ENCODE measurements at regions not wholly inside any gene's neighbourhood (a gene's known extent, or its start where the extent isn't known, plus 50 kb on each side); places are given as distances from the start of the nearest gene placed in this dataset.

DNA sequence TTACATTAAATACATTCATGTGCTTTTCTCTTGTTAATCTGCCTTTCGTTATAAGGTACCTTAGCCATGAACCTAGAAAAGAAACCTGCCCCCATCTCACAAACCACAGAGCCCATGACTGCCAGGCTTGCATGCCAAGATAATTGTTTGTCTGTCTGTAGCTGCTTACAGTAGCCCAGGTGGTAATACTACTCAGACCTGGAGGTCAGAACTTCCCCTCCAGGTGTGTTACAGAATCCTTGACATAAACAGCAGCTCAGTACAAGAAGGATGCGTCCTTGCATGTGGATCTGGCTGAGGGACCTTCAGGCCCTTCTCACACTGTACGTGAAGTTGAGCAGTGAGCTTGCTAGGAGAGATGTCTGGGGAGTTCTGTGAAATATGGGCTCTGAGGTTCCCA lies 291.4 kb downstream of the CSNK1G3 start:
- H3K79me2 ChIP-seq (ENCODE audit: insufficient read depth) = no peaks in the 10 kb centered on the region
- H3K27ac ChIP-seq = no peak overlapping the region
- no peaks in the 10 kb centered on the region for H4K20me1 ChIP-seq (ENCODE audit: insufficient read depth)
- H3K27me3 ChIP-seq (replicated peaks; ENCODE audit: insufficient read depth) = no peaks in the 10 kb centered on the region
- H2AFZ ChIP-seq = no peak overlapping the region
- no peaks in the 10 kb centered on the region for H3K9me2 ChIP-seq (ENCODE audit: insufficient read depth)
- 0 out of 2 replicates have a peak, but pooled peaks cover 4% of the 10 kb centered on the region for H3F3A ChIP-seq (ENCODE audit: insufficient read depth)
- peaks cover 13% of the 10 kb centered on the region for H3K4me1 ChIP-seq (ENCODE audit: insufficient read depth)
- no peak for DNase-seq
- TF ChIP-seq EZH2 (IDR thresholded peaks at IDR 0.05; ENCODE audit: insufficient read depth, poor library complexity, severe bottlenecking) = no peak
- TF ChIP-seq EZH2phosphoT487 (IDR thresholded peaks at IDR 0.05; ENCODE audit: insufficient read depth, low read depth) = no peak
- H3K9me3 ChIP-seq (ENCODE audit: low read depth) = no peaks in the 10 kb centered on the region
- H3K4me2 ChIP-seq (ENCODE audit: unreplicated experiment) = no peak overlapping the region
- no peak overlapping the region for H3K4me3 ChIP-seq
- in situ Hi-C loops (cut with MboI) = no loop called here
- no peak overlapping the region for H3K9ac ChIP-seq
- 85 to 96% methylated on average over 3 of the region's 3 CpGs for WGBS, 2 experiments (ENCODE audit: low coverage in 1 of 2, low lambda C conversion rate in 2 of 2, missing lambda C conversion rate in 2 of 2)
- no peaks in the 10 kb centered on the region for H3K36me3 ChIP-seq (ENCODE audit: low read depth)

DNA sequence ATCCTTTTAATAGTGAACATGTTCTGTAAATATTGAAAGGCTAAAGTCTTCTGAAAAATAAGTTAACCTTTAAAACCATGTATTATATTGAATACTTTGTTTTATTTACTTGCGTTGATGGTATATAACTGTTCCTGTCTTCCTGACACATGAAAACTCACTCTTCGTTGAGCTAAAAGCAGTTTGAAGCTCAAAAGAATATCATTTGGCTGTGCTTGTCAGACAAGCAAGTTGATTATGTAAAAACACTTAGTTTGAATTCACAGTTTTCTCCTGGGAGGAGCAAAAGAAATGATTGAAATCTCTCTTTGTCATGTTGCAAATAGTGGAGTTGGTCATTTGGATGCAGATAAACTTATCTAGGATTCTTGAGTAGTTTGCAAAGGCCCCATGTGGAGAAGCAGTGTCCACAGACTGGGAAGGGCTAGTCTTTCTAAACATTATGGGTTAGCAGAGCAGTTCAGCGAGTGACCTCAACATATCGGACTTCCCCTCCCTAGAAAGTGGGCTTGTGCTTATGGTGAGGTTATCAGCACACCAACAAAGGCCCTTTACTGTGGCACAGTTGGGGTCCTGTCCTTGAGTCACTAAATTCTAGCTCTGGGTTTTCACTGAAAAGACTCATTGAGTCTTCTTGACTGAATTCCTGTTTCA lies 290.4 kb downstream of the CSNK1G3 start:
- peaks cover 9% of the 10 kb centered on the region for H3K4me1 ChIP-seq (ENCODE audit: insufficient read depth)
- H3F3A ChIP-seq (ENCODE audit: insufficient read depth) = 0 out of 2 replicates have a peak, but pooled peaks cover 4% of the 10 kb centered on the region
- H3K9me3 ChIP-seq (ENCODE audit: low read depth) = no peaks in the 10 kb centered on the region
- H2AFZ ChIP-seq = no peak overlapping the region
- no peaks in the 10 kb centered on the region for H3K79me2 ChIP-seq (ENCODE audit: insufficient read depth)
- no peak overlapping the region for H3K4me3 ChIP-seq
- H3K27ac ChIP-seq = no peak overlapping the region
- WGBS, 2 experiments (ENCODE audit: low coverage in 1 of 2, low lambda C conversion rate in 2 of 2, missing lambda C conversion rate in 2 of 2) = 86% methylated on average over 4 of the region's 4 CpGs
- no peak overlapping the region for H3K9ac ChIP-seq
- in situ Hi-C loops (cut with MboI) = no loop called here
- H3K27me3 ChIP-seq (replicated peaks; ENCODE audit: insufficient read depth) = no peaks in the 10 kb centered on the region
- H3K36me3 ChIP-seq (ENCODE audit: low read depth) = no peaks in the 10 kb centered on the region
- TF ChIP-seq EZH2 (IDR thresholded peaks at IDR 0.05; ENCODE audit: insufficient read depth, poor library complexity, severe bottlenecking) = no peak
- TF ChIP-seq EZH2phosphoT487 (IDR thresholded peaks at IDR 0.05; ENCODE audit: insufficient read depth, low read depth) = no peak
- no peaks in the 10 kb centered on the region for H3K9me2 ChIP-seq (ENCODE audit: insufficient read depth)
- DNase-seq = no peak
- no peaks in the 10 kb centered on the region for H4K20me1 ChIP-seq (ENCODE audit: insufficient read depth)
- no peak overlapping the region for H3K4me2 ChIP-seq (ENCODE audit: unreplicated experiment)

DNA sequence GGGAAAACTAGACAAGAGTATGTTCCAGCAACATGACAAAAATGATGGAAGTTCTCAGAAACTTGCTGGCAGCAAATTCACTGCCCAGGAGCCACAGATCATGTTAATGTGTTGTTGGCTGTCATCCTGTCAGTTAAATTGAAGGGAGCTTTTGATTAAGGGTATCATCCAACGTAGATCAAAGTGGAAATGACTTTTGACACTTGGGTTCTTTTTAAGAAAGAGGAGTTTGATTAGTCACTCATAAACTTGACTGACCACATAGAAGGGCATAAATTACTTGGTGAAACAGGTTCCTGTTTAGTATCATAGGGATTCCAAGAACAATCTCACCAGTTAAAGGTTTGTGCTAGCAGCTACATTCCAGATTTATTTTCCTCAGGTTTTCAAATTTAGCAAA lies 288.7 kb downstream of the CSNK1G3 start:
- in situ Hi-C loops (cut with MboI) = no loop called here

DNA sequence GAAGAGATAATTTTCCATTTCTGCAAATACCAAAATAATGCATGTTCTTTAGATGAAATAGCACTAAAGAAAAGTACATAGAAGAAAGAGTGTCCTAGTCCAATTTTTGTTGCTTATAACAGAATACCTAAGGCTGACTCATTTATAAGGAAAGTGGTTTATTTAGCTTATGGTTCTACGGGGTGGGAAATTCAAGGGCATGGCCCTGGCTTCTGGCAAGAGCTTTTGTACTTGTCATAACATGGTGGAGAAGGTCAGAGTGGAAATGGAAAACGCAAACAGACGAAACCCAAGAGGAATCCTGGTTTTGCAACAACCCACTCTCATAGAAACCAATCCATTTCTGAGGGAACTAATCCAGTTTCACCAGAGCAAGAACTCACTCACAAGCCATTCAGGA lies 283.7 kb downstream of the CSNK1G3 start:
- Histone ChIP-seq H3K79me2 (ENCODE audit: insufficient read depth) (no peaks in the 10 kb centered on the region), H3F3A (ENCODE audit: insufficient read depth) (no peaks in the 10 kb centered on the region), H3K36me3 (ENCODE audit: low read depth) (no peaks in the 10 kb centered on the region), H3K9me3 (ENCODE audit: low read depth) (no peaks in the 10 kb centered on the region), H3K4me2 (ENCODE audit: unreplicated experiment) (no peak overlapping the region), H4K20me1 (ENCODE audit: insufficient read depth) (no peaks in the 10 kb centered on the region), H3K27ac (no peak overlapping the region), H2AFZ (no peak overlapping the region), H3K27me3 (replicated peaks; ENCODE audit: insufficient read depth) (no peaks in the 10 kb centered on the region), H3K9ac (no peak overlapping the region), H3K4me1 (ENCODE audit: insufficient read depth) (no peaks in the 10 kb centered on the region), H3K4me3 (no peak overlapping the region), H3K9me2 (ENCODE audit: insufficient read depth) (no peaks in the 10 kb centered on the region)
- DNase-seq = no peak
- 81 to 84% methylated on average over 3 of the region's 3 CpGs for WGBS, 2 experiments (ENCODE audit: low coverage in 1 of 2, low lambda C conversion rate in 2 of 2, missing lambda C conversion rate in 2 of 2)
- TF ChIP-seq EZH2 (IDR thresholded peaks at IDR 0.05; ENCODE audit: insufficient read depth, poor library complexity, severe bottlenecking) (no peak), EZH2phosphoT487 (IDR thresholded peaks at IDR 0.05; ENCODE audit: insufficient read depth, low read depth) (no peak)
- in situ Hi-C loops (cut with MboI) = no loop called here

More for the DNA sequence above, 288.7 kb downstream of the CSNK1G3 start:
- H3K27me3 ChIP-seq (replicated peaks; ENCODE audit: insufficient read depth) = no peaks in the 10 kb centered on the region
- H3K9me3 ChIP-seq (ENCODE audit: low read depth) = no peaks in the 10 kb centered on the region
- H3K4me1 ChIP-seq (ENCODE audit: insufficient read depth) = no peaks in the 10 kb centered on the region
- no peak for DNase-seq
- no peaks in the 10 kb centered on the region for H3F3A ChIP-seq (ENCODE audit: insufficient read depth)
- TF ChIP-seq EZH2phosphoT487 (IDR thresholded peaks at IDR 0.05; ENCODE audit: insufficient read depth, low read depth) = no peak
- no peak for TF ChIP-seq EZH2 (IDR thresholded peaks at IDR 0.05; ENCODE audit: insufficient read depth, poor library complexity, severe bottlenecking)
- H3K36me3 ChIP-seq (ENCODE audit: low read depth) = no peaks in the 10 kb centered on the region
- H4K20me1 ChIP-seq (ENCODE audit: insufficient read depth) = no peaks in the 10 kb centered on the region
- WGBS, 2 experiments (ENCODE audit: low coverage in 1 of 2, low lambda C conversion rate in 2 of 2, missing lambda C conversion rate in 2 of 2) = 57 to 65% methylated on average over 1 of the region's 1 CpG
- no peak overlapping the region for H2AFZ ChIP-seq
- H3K9ac ChIP-seq = no peak overlapping the region
- H3K4me3 ChIP-seq = no peak overlapping the region
- no peak overlapping the region for H3K27ac ChIP-seq
- no peaks in the 10 kb centered on the region for H3K79me2 ChIP-seq (ENCODE audit: insufficient read depth)
- no peak overlapping the region for H3K4me2 ChIP-seq (ENCODE audit: unreplicated experiment)
- no peaks in the 10 kb centered on the region for H3K9me2 ChIP-seq (ENCODE audit: insufficient read depth)
